ENCODE measurements at regions not wholly inside any gene's neighbourhood (a gene's known extent, or its start where the extent isn't known, plus 50 kb on each side); places are given as distances from the start of the nearest gene placed in this dataset.

DNA sequence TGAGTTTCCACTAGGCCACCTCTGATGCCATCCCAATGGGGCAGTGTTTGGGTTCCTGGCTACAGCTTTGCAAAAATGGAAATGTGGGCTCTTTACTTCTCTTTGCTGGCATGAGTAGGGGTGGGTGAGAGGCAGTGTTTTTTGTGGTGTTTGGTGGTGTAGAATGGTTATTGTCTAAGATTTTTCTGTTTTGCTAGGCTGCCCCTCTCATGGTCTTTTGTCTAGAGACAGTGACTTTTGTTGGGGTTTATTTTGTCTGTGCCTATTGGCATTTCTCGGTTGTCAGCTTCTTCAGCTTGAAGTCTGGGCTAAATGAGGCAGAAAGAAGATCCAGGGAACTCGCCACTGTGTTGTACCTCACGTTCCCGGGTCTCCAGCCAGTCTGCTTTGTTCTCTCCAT is 112.1 kb downstream of the CENPF start:
- TF ChIP-seq, protein P1, sequence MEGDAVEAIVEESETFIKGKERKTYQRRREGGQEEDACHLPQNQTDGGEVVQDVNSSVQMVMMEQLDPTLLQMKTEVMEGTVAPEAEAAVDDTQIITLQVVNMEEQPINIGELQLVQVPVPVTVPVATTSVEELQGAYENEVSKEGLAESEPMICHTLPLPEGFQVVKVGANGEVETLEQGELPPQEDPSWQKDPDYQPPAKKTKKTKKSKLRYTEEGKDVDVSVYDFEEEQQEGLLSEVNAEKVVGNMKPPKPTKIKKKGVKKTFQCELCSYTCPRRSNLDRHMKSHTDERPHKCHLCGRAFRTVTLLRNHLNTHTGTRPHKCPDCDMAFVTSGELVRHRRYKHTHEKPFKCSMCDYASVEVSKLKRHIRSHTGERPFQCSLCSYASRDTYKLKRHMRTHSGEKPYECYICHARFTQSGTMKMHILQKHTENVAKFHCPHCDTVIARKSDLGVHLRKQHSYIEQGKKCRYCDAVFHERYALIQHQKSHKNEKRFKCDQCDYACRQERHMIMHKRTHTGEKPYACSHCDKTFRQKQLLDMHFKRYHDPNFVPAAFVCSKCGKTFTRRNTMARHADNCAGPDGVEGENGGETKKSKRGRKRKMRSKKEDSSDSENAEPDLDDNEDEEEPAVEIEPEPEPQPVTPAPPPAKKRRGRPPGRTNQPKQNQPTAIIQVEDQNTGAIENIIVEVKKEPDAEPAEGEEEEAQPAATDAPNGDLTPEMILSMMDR (IDR thresholded peaks at IDR 0.05; ENCODE audit: insufficient read depth, low read length), result no peak
- no peak for TF ChIP-seq POLR2AphosphoS5 (IDR thresholded peaks at IDR 0.05; ENCODE audit: low read depth)
- no peak for TF ChIP-seq SPI1 (IDR thresholded peaks at IDR 0.05; ENCODE audit: borderline replicate concordance, low read depth)
- TF ChIP-seq, protein P2, sequence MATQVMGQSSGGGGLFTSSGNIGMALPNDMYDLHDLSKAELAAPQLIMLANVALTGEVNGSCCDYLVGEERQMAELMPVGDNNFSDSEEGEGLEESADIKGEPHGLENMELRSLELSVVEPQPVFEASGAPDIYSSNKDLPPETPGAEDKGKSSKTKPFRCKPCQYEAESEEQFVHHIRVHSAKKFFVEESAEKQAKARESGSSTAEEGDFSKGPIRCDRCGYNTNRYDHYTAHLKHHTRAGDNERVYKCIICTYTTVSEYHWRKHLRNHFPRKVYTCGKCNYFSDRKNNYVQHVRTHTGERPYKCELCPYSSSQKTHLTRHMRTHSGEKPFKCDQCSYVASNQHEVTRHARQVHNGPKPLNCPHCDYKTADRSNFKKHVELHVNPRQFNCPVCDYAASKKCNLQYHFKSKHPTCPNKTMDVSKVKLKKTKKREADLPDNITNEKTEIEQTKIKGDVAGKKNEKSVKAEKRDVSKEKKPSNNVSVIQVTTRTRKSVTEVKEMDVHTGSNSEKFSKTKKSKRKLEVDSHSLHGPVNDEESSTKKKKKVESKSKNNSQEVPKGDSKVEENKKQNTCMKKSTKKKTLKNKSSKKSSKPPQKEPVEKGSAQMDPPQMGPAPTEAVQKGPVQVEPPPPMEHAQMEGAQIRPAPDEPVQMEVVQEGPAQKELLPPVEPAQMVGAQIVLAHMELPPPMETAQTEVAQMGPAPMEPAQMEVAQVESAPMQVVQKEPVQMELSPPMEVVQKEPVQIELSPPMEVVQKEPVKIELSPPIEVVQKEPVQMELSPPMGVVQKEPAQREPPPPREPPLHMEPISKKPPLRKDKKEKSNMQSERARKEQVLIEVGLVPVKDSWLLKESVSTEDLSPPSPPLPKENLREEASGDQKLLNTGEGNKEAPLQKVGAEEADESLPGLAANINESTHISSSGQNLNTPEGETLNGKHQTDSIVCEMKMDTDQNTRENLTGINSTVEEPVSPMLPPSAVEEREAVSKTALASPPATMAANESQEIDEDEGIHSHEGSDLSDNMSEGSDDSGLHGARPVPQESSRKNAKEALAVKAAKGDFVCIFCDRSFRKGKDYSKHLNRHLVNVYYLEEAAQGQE (IDR thresholded peaks at IDR 0.05; ENCODE audit: insufficient replicate concordance, low read depth), result no peak
- TF ChIP-seq GABPA (IDR thresholded peaks at IDR 0.05; ENCODE audit: low read depth), result no peak

All from HL-60 (cell line).